H9 (cell line): ENCODE measurements at regions not wholly inside any gene's neighbourhood (a gene's known extent, or its start where the extent isn't known, plus 50 kb on each side); places are given as distances from the start of the nearest gene placed in this dataset.

Experiments used
- DNase-seq: peaks from one replicate; pipeline ENCODE4 v3.0.0-alpha.2; 2017
- H2AFZ ChIP-seq: one replicate; pipeline ENCODE4 v1.6.1; 2013; ENCODE audit warnings: mild to moderate bottlenecking, low read length, control low read depth, moderate library complexity
- H2AK5ac ChIP-seq: 2 replicates; pipeline ENCODE4 v1.6.1; 2013; ENCODE audit warnings: low read length, control low read depth, mixed read lengths; ENCODE audit not compliant: insufficient read length
- H2BK120ac ChIP-seq: one replicate; pipeline ENCODE4 v1.6.1; 2013; ENCODE audit warnings: low read depth, mild to moderate bottlenecking, low read length, control low read depth, inconsistent platforms; ENCODE audit not compliant: poor library complexity, severe bottlenecking
- H2BK12ac ChIP-seq: 2 replicates; pipeline ENCODE4 v1.6.1; 2013; ENCODE audit warnings: low read length, control low read depth, mixed read lengths, low read depth; ENCODE audit not compliant: insufficient read length
- H2BK15ac ChIP-seq: 2 replicates; pipeline ENCODE4 v1.6.1; 2013; ENCODE audit warnings: low read depth, low read length, control low read depth
- H2BK20ac ChIP-seq: one replicate; pipeline ENCODE4 v1.6.1; 2013; ENCODE audit warnings: low read depth, mild to moderate bottlenecking, low read length, control low read depth, inconsistent platforms; ENCODE audit not compliant: poor library complexity, severe bottlenecking
- H2BK5ac ChIP-seq: 2 replicates; pipeline ENCODE4 v1.6.1; 2013; ENCODE audit warnings: low read length, control low read depth, mixed read lengths; ENCODE audit not compliant: insufficient read length
- H3K14ac ChIP-seq: 2 replicates; pipeline ENCODE4 v1.6.1; 2013; ENCODE audit warnings: low read length, control low read depth; ENCODE audit not compliant: insufficient read depth
- H3K18ac ChIP-seq: 2 replicates; pipeline ENCODE4 v1.6.1; 2013; ENCODE audit warnings: low read depth, mild to moderate bottlenecking, mixed read lengths, low read length, control low read depth; ENCODE audit not compliant: insufficient read length
- H3K23ac ChIP-seq: 2 replicates; pipeline ENCODE4 v1.6.1; 2013; ENCODE audit warnings: low read length, control low read depth, mixed read lengths, low read depth; ENCODE audit not compliant: insufficient read length
- H3K23me2 ChIP-seq: 2 replicates; pipeline ENCODE4 v1.6.1; 2013; ENCODE audit warnings: low read depth, mild to moderate bottlenecking, mixed read lengths, low read length, control low read depth; ENCODE audit not compliant: insufficient read length, poor library complexity, severe bottlenecking
- H3K27ac ChIP-seq: 2 replicates; pipeline ENCODE4 v1.5.1; 2013; ENCODE audit warnings: low read length, control low read depth, mixed read lengths, low read depth; ENCODE audit not compliant: insufficient read length
- H3K27me3 ChIP-seq: 2 replicates; pipeline ENCODE4 v1.6.1; 2013; ENCODE audit warnings: low read length, control low read depth, inconsistent platforms; ENCODE audit not compliant: insufficient read depth
- H3K4ac ChIP-seq: 2 replicates; pipeline ENCODE4 v1.6.1; 2013; ENCODE audit warnings: low read depth, mild to moderate bottlenecking, control low read depth, inconsistent platforms, low read length, moderate library complexity
- H3K4me1 ChIP-seq: 2 replicates; pipeline ENCODE4 v1.6.1; 2013; ENCODE audit warnings: low read length, control low read depth, inconsistent platforms; ENCODE audit not compliant: insufficient read depth
- H3K4me2 ChIP-seq: 2 replicates; pipeline ENCODE4 v1.6.1; 2013; ENCODE audit warnings: low read length, control low read depth, mixed read lengths; ENCODE audit not compliant: insufficient read length, insufficient read depth
- H3K56ac ChIP-seq: 2 replicates; pipeline ENCODE4 v1.6.1; 2013; ENCODE audit warnings: low read depth, mild to moderate bottlenecking, mixed read lengths, low read length, control low read depth; ENCODE audit not compliant: insufficient read length
- H3K79me1 ChIP-seq: 2 replicates; pipeline ENCODE4 v1.6.1; 2013; ENCODE audit warnings: low read depth, mild to moderate bottlenecking, moderate library complexity, low read length, control low read depth, inconsistent platforms; ENCODE audit not compliant: insufficient read depth, poor library complexity, severe bottlenecking
- H3K79me2 ChIP-seq: 2 replicates; pipeline ENCODE4 v1.6.1; 2013; ENCODE audit warnings: low read length, control low read depth, inconsistent platforms; ENCODE audit not compliant: insufficient read depth
- H3K9ac ChIP-seq: 2 replicates; pipeline ENCODE4 v1.6.1; 2013; ENCODE audit warnings: low read length, control low read depth, mixed read lengths; ENCODE audit not compliant: insufficient read length; ENCODE audit errors: extremely low read depth
- H3K9me3 ChIP-seq: one replicate; pipeline ENCODE4 v1.6.1; 2013; ENCODE audit warnings: low read depth, low read length, inconsistent platforms; ENCODE audit not compliant: control insufficient read depth
- H3T11ph ChIP-seq: one replicate; pipeline ENCODE4 v1.6.1; 2013; ENCODE audit warnings: mild to moderate bottlenecking, low read length, control low read depth, inconsistent platforms
- H4K20me1 ChIP-seq: one replicate; pipeline ENCODE4 v1.6.1; 2013; ENCODE audit not compliant: control insufficient read depth, insufficient read length, insufficient read depth
- H4K5ac ChIP-seq: 2 replicates; pipeline ENCODE4 v1.6.1; 2013; ENCODE audit warnings: low read depth, mild to moderate bottlenecking, mixed read lengths, low read length, control low read depth; ENCODE audit not compliant: insufficient read length
- H4K8ac ChIP-seq: replicated peaks from 2 replicates; pipeline ENCODE4 v1.6.1; 2013; ENCODE audit warnings: low read length, control low read depth, mixed read lengths, low read depth; ENCODE audit not compliant: insufficient read length
- H4K91ac ChIP-seq: 2 replicates; pipeline ENCODE4 v1.6.1; 2013; ENCODE audit warnings: low read depth, mild to moderate bottlenecking, moderate library complexity, mixed read lengths, low read length, control low read depth; ENCODE audit not compliant: insufficient read length
- H3K27ac Mint-ChIP-seq, 3 experiments: 2 replicates in 2 of 3; 3 replicates in 1 of 3; pipeline ENCODE4 v1.8.0; 2020 to 2021; ENCODE audit warnings: mixed read lengths in 3 of 3, mild to moderate bottlenecking in 1 of 3, moderate library complexity in 1 of 3
- H3K27me3 Mint-ChIP-seq: 2 replicates; pipeline ENCODE4 v1.8.0; 2021; ENCODE audit warnings: low read depth, mild to moderate bottlenecking, moderate library complexity, mixed read lengths
- H3K36me3 Mint-ChIP-seq, 3 experiments: 2 replicates in 2 of 3; 3 replicates in 1 of 3; pipeline ENCODE4 v1.8.0; 2020 to 2021; ENCODE audit warnings: low read depth in 3 of 3, mixed read lengths in 3 of 3; ENCODE audit not compliant: insufficient read depth in 1 of 3
- H3K4me1 Mint-ChIP-seq, 2 experiments: 2 replicates each; pipeline ENCODE4 v1.8.0; 2020; ENCODE audit warnings: mixed read lengths in 2 of 2
- H3K4me3 Mint-ChIP-seq, 2 experiments: 2 replicates in 1 of 2; 3 replicates in 1 of 2; pipeline ENCODE4 v1.8.0; 2020 to 2021; ENCODE audit warnings: mild to moderate bottlenecking in 2 of 2, mixed read lengths in 2 of 2, moderate library complexity in 1 of 2
- H3K9me3 Mint-ChIP-seq, 2 experiments: 2 replicates in 1 of 2; 3 replicates in 1 of 2; pipeline ENCODE4 v1.8.0; 2020; ENCODE audit warnings: mild to moderate bottlenecking in 2 of 2, mixed read lengths in 2 of 2, moderate library complexity in 1 of 2
- TF ChIP-seq, protein P1 (sequence below): fragments of 200-600 bp; sonication (generic); conservative IDR thresholded peaks from 3 replicates; pipeline ENCODE4 v1.8.0; 2021; ENCODE audit warnings: antibody characterized with exemption, mild to moderate bottlenecking

DNA sequence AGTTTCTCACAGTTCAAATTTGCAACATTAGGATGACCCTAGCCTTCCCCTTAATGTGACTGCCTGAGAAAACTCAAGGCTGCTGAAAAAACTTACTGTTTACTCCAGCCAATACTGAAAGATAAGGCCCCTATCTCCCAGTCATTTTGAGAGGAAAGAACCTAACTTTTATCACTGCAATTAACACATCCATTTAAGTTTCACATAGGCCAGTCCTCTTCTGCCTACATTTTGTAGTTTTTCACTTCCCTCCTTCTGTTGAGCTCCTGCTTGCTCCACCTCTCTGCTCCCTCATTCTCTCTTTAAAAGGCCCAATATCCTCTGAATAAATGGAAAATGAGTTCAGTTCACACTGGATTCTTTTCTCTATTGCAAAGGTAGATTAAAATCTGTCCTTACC lies 1996.2 kb upstream of the FLRT2 start:
- H3K27me3 ChIP-seq, result no peaks in the 10 kb centered on the region
- H4K8ac ChIP-seq, result no peak overlapping the region
- H2BK5ac ChIP-seq, result no peak overlapping the region
- no peak overlapping the region; a peak in 1 of 7 replicates for H3K27ac Mint-ChIP-seq
- no peak overlapping the region for H3K27ac ChIP-seq
- H3T11ph ChIP-seq, result no peak overlapping the region
- H3K4me3 Mint-ChIP-seq, result no peak overlapping the region
- H3K36me3 Mint-ChIP-seq, result no peaks in the 10 kb centered on the region
- no peak overlapping the region for H3K23ac ChIP-seq
- no peaks in the 10 kb centered on the region for H3K23me2 ChIP-seq
- H4K20me1 ChIP-seq, result no peaks in the 10 kb centered on the region
- no peaks in the 10 kb centered on the region for H3K9me3 ChIP-seq
- H4K5ac ChIP-seq, result no peak overlapping the region
- no peaks in the 10 kb centered on the region for H3K79me1 ChIP-seq
- no peak for DNase-seq
- H4K91ac ChIP-seq, result no peak overlapping the region
- no peak overlapping the region for H2AK5ac ChIP-seq
- no peak overlapping the region for H2BK15ac ChIP-seq
- no peaks in the 10 kb centered on the region for H3K4me1 ChIP-seq
- H3K79me2 ChIP-seq, result no peaks in the 10 kb centered on the region
- no peaks in the 10 kb centered on the region for H3K9me3 Mint-ChIP-seq
- H3K4me2 ChIP-seq, result no peak overlapping the region
- no peak overlapping the region for H3K14ac ChIP-seq
- no peak overlapping the region for H3K18ac ChIP-seq
- no peak overlapping the region for H2BK120ac ChIP-seq
- TF ChIP-seq, protein P1, sequence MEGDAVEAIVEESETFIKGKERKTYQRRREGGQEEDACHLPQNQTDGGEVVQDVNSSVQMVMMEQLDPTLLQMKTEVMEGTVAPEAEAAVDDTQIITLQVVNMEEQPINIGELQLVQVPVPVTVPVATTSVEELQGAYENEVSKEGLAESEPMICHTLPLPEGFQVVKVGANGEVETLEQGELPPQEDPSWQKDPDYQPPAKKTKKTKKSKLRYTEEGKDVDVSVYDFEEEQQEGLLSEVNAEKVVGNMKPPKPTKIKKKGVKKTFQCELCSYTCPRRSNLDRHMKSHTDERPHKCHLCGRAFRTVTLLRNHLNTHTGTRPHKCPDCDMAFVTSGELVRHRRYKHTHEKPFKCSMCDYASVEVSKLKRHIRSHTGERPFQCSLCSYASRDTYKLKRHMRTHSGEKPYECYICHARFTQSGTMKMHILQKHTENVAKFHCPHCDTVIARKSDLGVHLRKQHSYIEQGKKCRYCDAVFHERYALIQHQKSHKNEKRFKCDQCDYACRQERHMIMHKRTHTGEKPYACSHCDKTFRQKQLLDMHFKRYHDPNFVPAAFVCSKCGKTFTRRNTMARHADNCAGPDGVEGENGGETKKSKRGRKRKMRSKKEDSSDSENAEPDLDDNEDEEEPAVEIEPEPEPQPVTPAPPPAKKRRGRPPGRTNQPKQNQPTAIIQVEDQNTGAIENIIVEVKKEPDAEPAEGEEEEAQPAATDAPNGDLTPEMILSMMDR, result no peak
- no peak overlapping the region for H3K56ac ChIP-seq
- H2BK20ac ChIP-seq, result no peak overlapping the region
- H3K4ac ChIP-seq, result no peak overlapping the region
- H2AFZ ChIP-seq, result no peak overlapping the region
- H3K9ac ChIP-seq, result no peak overlapping the region
- H3K27me3 Mint-ChIP-seq, result no peaks in the 10 kb centered on the region
- H2BK12ac ChIP-seq, result no peak overlapping the region
- no peaks in the 10 kb centered on the region for H3K4me1 Mint-ChIP-seq
